ENCODE measurements at regions not wholly inside any gene's neighbourhood (a gene's known extent, or its start where the extent isn't known, plus 50 kb on each side); places are given as distances from the start of the nearest gene placed in this dataset.

- H3K4me1 ChIP-seq, result peaks cover 8% of the 10 kb centered on the region
- no peaks in the 10 kb centered on the region for H3K9me3 ChIP-seq (ENCODE audit: low read depth)
- DNase-seq (ENCODE audit: low spot score), result no peak
- Mint-ChIP-seq H3K9me3 (no peaks in the 10 kb centered on the region), H3K4me3 (no peak overlapping the region), H3K4me1 (peaks cover 10% of the 10 kb centered on the region), H3K27ac (no peak overlapping the region), H3K27me3 (ENCODE audit: insufficient read depth, low read depth) (no peaks in the 10 kb centered on the region), H3K36me3 (no peaks in the 10 kb centered on the region)
- H3K4me3 ChIP-seq, result no peak overlapping the region
- TF ChIP-seq EZH2 (IDR thresholded peaks at IDR 0.05) (no peak), CTCF (IDR thresholded peaks at IDR 0.05) (no peak), EZH2phosphoT487 (IDR thresholded peaks at IDR 0.05) (no peak)
- no peak overlapping the region for H3K9ac ChIP-seq
- no peaks in the 10 kb centered on the region for H4K20me1 ChIP-seq (ENCODE audit: low read depth)
- H3K79me2 ChIP-seq (ENCODE audit: low read depth), result no peaks in the 10 kb centered on the region
- H3K4me2 ChIP-seq, result no peak overlapping the region
- no peaks in the 10 kb centered on the region for H3K36me3 ChIP-seq
- no peaks in the 10 kb centered on the region for H3K27me3 ChIP-seq
- no peak overlapping the region for H2AFZ ChIP-seq (replicated peaks)
- no peaks in the 10 kb centered on the region for H3F3A ChIP-seq (ENCODE audit: low read depth)
- H3K27ac ChIP-seq, result no peak overlapping the region
Observed at GRCh38 chr5:102582696-102583095, 83.9 kb upstream of the SLCO6A1 start.

GRCh38 chr5:102583276-102584124 is 84.7 kb upstream of the SLCO6A1 start:
- Mint-ChIP-seq H3K27me3 (ENCODE audit: insufficient read depth, low read depth) (no peaks in the 10 kb centered on the region), H3K27ac (no peak overlapping the region), H3K4me3 (no peak overlapping the region), H3K9me3 (no peaks in the 10 kb centered on the region), H3K4me1 (peaks cover 10% of the 10 kb centered on the region), H3K36me3 (no peaks in the 10 kb centered on the region)
- Histone ChIP-seq H3K36me3 (no peaks in the 10 kb centered on the region), H3K4me3 (no peak overlapping the region), H3K4me1 (peaks cover 8% of the 10 kb centered on the region), H3K9me3 (ENCODE audit: low read depth) (no peaks in the 10 kb centered on the region), H3K4me2 (no peak overlapping the region), H3K79me2 (ENCODE audit: low read depth) (no peaks in the 10 kb centered on the region), H2AFZ (replicated peaks) (no peak overlapping the region), H3K9ac (no peak overlapping the region), H3K27ac (no peak overlapping the region), H4K20me1 (ENCODE audit: low read depth) (no peaks in the 10 kb centered on the region), H3K27me3 (no peaks in the 10 kb centered on the region), H3F3A (ENCODE audit: low read depth) (no peaks in the 10 kb centered on the region)
- no peak for DNase-seq (ENCODE audit: low spot score)
- TF ChIP-seq CTCF (IDR thresholded peaks at IDR 0.05) (peak; percentile 63), EZH2phosphoT487 (IDR thresholded peaks at IDR 0.05) (no peak), EZH2 (IDR thresholded peaks at IDR 0.05) (no peak)

GRCh38 chr5:102589661-102590060 is 90.9 kb upstream of the SLCO6A1 start:
- Histone ChIP-seq H3K79me2 (ENCODE audit: low read depth) (no peaks in the 10 kb centered on the region), H3K4me3 (no peak overlapping the region), H3K27ac (no peak overlapping the region), H3K27me3 (no peaks in the 10 kb centered on the region), H4K20me1 (ENCODE audit: low read depth) (no peaks in the 10 kb centered on the region), H2AFZ (replicated peaks) (no peak overlapping the region), H3K9ac (no peak overlapping the region), H3K4me1 (peaks cover 8% of the 10 kb centered on the region), H3F3A (ENCODE audit: low read depth) (no peaks in the 10 kb centered on the region), H3K36me3 (no peaks in the 10 kb centered on the region), H3K9me3 (ENCODE audit: low read depth) (no peaks in the 10 kb centered on the region), H3K4me2 (no peak overlapping the region)
- Mint-ChIP-seq H3K27ac (no peak overlapping the region), H3K4me3 (no peak overlapping the region), H3K36me3 (no peaks in the 10 kb centered on the region), H3K27me3 (ENCODE audit: insufficient read depth, low read depth) (no peaks in the 10 kb centered on the region), H3K9me3 (peaks cover 14% of the 10 kb centered on the region), H3K4me1 (peaks cover 5% of the 10 kb centered on the region)
- TF ChIP-seq CTCF (IDR thresholded peaks at IDR 0.05) (no peak), EZH2phosphoT487 (IDR thresholded peaks at IDR 0.05) (no peak), EZH2 (IDR thresholded peaks at IDR 0.05) (no peak)
- no peak for DNase-seq (ENCODE audit: low spot score)

All from neural progenitor cell (in vitro differentiated cells).